SK-N-SH treated with all-trans-retinoic acid at 6 μM for 48 hours (cell line): ENCODE measurements at regions not wholly inside any gene's neighbourhood (a gene's known extent, or its start where the extent isn't known, plus 50 kb on each side); places are given as distances from the start of the nearest gene placed in this dataset.

Experiments used
- ARNTL ChIP-seq: fragments of 450-650 bp; formaldehyde crosslinking; IDR thresholded peaks from 2 replicates; pipeline ENCODE4 v1.5.0; 2020; ENCODE audit warnings: low read depth, mild to moderate bottlenecking, moderate library complexity, borderline replicate concordance
- BACH2 ChIP-seq: fragments of 250-450 bp; sonication (Bioruptor Pico); IDR thresholded peaks from 2 replicates; pipeline ENCODE4 v1.9.0; 2021; ENCODE audit warnings: mild to moderate bottlenecking, borderline replicate concordance
- PATZ1 ChIP-seq: fragments of 250-450 bp; sonication (Bioruptor Pico); IDR thresholded peaks from 2 replicates; pipeline ENCODE4 v1.8.0; 2020; ENCODE audit warnings: mild to moderate bottlenecking, moderate library complexity, borderline replicate concordance
- TCF4 ChIP-seq: fragments of 250-450 bp; sonication (Bioruptor Pico); IDR thresholded peaks from 2 replicates; pipeline ENCODE4 v1.8.0; 2021; ENCODE audit warnings: mild to moderate bottlenecking, moderate library complexity, borderline replicate concordance
- TSHZ2 ChIP-seq: fragments of 250-450 bp; sonication (Bioruptor Pico); IDR thresholded peaks from 2 replicates; pipeline ENCODE4 v1.5.0; 2020; ENCODE audit warnings: mild to moderate bottlenecking, moderate library complexity
- ZFP3 ChIP-seq: fragments of 250-450 bp; sonication (Bioruptor Pico); IDR thresholded peaks from 2 replicates; pipeline ENCODE4 v1.5.0; 2020; ENCODE audit warnings: mild to moderate bottlenecking, moderate library complexity
- ZNF565 ChIP-seq: fragments of 450-650 bp; formaldehyde crosslinking; conservative IDR thresholded peaks from 2 replicates; pipeline ENCODE4 v1.5.0; 2020; ENCODE audit warnings: low read depth, mild to moderate bottlenecking, moderate library complexity
- ZNF70 ChIP-seq: fragments of 450-650 bp; formaldehyde crosslinking; IDR thresholded peaks from 2 replicates; pipeline ENCODE4 v1.5.0; 2020; ENCODE audit warnings: mild to moderate bottlenecking, moderate library complexity

- no peak for TF ChIP-seq PATZ1 (CRISPR knock-in tag)
- TF ChIP-seq BACH2 (CRISPR knock-in tag) = no peak
- TF ChIP-seq ZNF565 (CRISPR knock-in tag) = no peak
- no peak for TF ChIP-seq TSHZ2 (CRISPR knock-in tag)
- TF ChIP-seq TCF4 = no peak
- no peak for TF ChIP-seq ZNF70 (CRISPR knock-in tag)
- no peak for TF ChIP-seq ZFP3
- TF ChIP-seq ARNTL (CRISPR knock-in tag) = no peak
Measured at GRCh38 chr5:38187532-38187931, 70.8 kb upstream of the EGFLAM start.
